ENCODE measurements at regions not wholly inside any gene's neighbourhood (a gene's known extent, or its start where the extent isn't known, plus 50 kb on each side); places are given as distances from the start of the nearest gene placed in this dataset.

- ATAC-seq: no peak
- no peak for DNase-seq (ENCODE audit: low spot score)
- H3K36me3 Mint-ChIP-seq: peaks cover 35% of the 10 kb centered on the region
- peaks cover 65% of the 10 kb centered on the region for H3K9me3 Mint-ChIP-seq
- TF ChIP-seq ZBTB43 (CRISPR knock-in tag; IDR thresholded peaks at IDR 0.05) (no peak), HMGA2 (CRISPR knock-in tag; IDR thresholded peaks at IDR 0.05) (no peak), SMAD3 (CRISPR knock-in tag; IDR thresholded peaks at IDR 0.05; ENCODE audit: borderline replicate concordance) (no peak), IRF2 (CRISPR knock-in tag; IDR thresholded peaks at IDR 0.05; ENCODE audit: borderline replicate concordance, low read depth) (no peak), NFE2L1 (CRISPR knock-in tag; IDR thresholded peaks at IDR 0.05) (no peak), RORB (CRISPR knock-in tag; IDR thresholded peaks at IDR 0.05) (no peak), PRRX2 (CRISPR knock-in tag; IDR thresholded peaks at IDR 0.05) (no peak), ZNF396 (CRISPR knock-in tag; IDR thresholded peaks at IDR 0.05; ENCODE audit: borderline replicate concordance) (no peak), ZNF232 (CRISPR knock-in tag; IDR thresholded peaks at IDR 0.05) (no peak), ZMAT4 (CRISPR knock-in tag; IDR thresholded peaks at IDR 0.05) (no peak), SOX15 (CRISPR knock-in tag; IDR thresholded peaks at IDR 0.05) (no peak), ZBTB21 (CRISPR knock-in tag; IDR thresholded peaks at IDR 0.05; ENCODE audit: borderline replicate concordance) (no peak), CREB1 (CRISPR knock-in tag; IDR thresholded peaks at IDR 0.05) (no peak), IRF1 (CRISPR knock-in tag; IDR thresholded peaks at IDR 0.05) (no peak), MXD4 (CRISPR knock-in tag; IDR thresholded peaks at IDR 0.05; ENCODE audit: borderline replicate concordance) (no peak), NFYB (CRISPR knock-in tag; conservative IDR thresholded peaks at IDR 0.05; ENCODE audit: low read depth) (no peak)
- TF ChIP-seq, protein P1, sequence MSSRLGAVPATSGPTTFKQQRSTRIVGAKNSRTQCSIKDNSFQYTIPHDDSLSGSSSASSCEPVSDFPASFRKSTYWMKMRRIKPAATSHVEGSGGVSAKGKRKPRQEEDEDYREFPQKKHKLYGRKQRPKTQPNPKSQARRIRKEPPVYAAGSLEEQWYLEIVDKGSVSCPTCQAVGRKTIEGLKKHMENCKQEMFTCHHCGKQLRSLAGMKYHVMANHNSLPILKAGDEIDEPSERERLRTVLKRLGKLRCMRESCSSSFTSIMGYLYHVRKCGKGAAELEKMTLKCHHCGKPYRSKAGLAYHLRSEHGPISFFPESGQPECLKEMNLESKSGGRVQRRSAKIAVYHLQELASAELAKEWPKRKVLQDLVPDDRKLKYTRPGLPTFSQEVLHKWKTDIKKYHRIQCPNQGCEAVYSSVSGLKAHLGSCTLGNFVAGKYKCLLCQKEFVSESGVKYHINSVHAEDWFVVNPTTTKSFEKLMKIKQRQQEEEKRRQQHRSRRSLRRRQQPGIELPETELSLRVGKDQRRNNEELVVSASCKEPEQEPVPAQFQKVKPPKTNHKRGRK (CRISPR knock-in tag; IDR thresholded peaks at IDR 0.05; ENCODE audit: borderline replicate concordance): no peak
- TF ChIP-seq, protein P2, sequence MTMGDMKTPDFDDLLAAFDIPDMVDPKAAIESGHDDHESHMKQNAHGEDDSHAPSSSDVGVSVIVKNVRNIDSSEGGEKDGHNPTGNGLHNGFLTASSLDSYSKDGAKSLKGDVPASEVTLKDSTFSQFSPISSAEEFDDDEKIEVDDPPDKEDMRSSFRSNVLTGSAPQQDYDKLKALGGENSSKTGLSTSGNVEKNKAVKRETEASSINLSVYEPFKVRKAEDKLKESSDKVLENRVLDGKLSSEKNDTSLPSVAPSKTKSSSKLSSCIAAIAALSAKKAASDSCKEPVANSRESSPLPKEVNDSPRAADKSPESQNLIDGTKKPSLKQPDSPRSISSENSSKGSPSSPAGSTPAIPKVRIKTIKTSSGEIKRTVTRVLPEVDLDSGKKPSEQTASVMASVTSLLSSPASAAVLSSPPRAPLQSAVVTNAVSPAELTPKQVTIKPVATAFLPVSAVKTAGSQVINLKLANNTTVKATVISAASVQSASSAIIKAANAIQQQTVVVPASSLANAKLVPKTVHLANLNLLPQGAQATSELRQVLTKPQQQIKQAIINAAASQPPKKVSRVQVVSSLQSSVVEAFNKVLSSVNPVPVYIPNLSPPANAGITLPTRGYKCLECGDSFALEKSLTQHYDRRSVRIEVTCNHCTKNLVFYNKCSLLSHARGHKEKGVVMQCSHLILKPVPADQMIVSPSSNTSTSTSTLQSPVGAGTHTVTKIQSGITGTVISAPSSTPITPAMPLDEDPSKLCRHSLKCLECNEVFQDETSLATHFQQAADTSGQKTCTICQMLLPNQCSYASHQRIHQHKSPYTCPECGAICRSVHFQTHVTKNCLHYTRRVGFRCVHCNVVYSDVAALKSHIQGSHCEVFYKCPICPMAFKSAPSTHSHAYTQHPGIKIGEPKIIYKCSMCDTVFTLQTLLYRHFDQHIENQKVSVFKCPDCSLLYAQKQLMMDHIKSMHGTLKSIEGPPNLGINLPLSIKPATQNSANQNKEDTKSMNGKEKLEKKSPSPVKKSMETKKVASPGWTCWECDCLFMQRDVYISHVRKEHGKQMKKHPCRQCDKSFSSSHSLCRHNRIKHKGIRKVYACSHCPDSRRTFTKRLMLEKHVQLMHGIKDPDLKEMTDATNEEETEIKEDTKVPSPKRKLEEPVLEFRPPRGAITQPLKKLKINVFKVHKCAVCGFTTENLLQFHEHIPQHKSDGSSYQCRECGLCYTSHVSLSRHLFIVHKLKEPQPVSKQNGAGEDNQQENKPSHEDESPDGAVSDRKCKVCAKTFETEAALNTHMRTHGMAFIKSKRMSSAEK (CRISPR knock-in tag; IDR thresholded peaks at IDR 0.05; ENCODE audit: borderline replicate concordance): no peak
- TF ChIP-seq, protein P3, sequence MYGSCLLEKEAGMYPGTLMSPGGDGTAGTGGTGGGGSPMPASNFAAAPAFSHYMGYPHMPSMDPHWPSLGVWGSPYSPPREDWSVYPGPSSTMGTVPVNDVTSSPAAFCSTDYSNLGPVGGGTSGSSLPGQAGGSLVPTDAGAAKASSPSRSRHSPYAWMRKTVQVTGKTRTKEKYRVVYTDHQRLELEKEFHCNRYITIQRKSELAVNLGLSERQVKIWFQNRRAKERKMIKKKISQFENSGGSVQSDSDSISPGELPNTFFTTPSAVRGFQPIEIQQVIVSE (CRISPR knock-in tag; IDR thresholded peaks at IDR 0.05; ENCODE audit: borderline replicate concordance): no peak
- no peak overlapping the region for H3K27ac Mint-ChIP-seq
- no peak overlapping the region for H3K4me3 Mint-ChIP-seq
- H3K4me1 Mint-ChIP-seq: no peaks in the 10 kb centered on the region
- CTCF ChIA-PET: no interaction called here
- no peaks in the 10 kb centered on the region; the same call in 1 of the 2 replicates for H3K27me3 Mint-ChIP-seq (ENCODE audit: low read depth)
- POLR2A ChIA-PET: no interaction called here
Observed at GRCh38 chr12:47441490-47441889, 264.3 kb downstream of the RPAP3 start.

Data from WTC11 (cell line).